ENCODE measurements at regions not wholly inside any gene's neighbourhood (a gene's known extent, or its start where the extent isn't known, plus 50 kb on each side); places are given as distances from the start of the nearest gene placed in this dataset.

DNA sequence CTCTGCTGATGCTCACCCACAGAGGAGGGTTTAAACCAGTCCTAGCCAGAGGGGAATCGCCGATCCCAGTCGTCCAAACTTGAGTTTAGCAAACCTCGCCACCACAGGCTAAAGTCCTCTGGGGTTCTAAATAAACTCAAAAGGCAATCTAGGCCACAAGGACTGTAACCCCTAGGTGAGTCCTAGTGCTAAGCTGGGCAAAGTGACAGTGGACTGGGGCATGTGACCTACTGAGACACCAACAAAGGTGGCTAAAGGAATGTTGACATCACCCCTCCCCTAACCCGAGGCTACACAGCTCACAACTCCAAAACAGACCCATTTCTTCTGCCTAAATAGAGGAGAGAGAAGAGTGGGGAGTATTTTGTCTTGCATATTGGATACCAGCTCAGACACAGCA lies 142.8 kb upstream of the PRDX4 start:
- no peaks in the 10 kb centered on the region for H3K27me3 ChIP-seq (ENCODE audit: control insufficient read depth, low read length)
- H3F3A ChIP-seq (ENCODE audit: control insufficient read depth, insufficient read depth) = no peaks in the 10 kb centered on the region

DNA sequence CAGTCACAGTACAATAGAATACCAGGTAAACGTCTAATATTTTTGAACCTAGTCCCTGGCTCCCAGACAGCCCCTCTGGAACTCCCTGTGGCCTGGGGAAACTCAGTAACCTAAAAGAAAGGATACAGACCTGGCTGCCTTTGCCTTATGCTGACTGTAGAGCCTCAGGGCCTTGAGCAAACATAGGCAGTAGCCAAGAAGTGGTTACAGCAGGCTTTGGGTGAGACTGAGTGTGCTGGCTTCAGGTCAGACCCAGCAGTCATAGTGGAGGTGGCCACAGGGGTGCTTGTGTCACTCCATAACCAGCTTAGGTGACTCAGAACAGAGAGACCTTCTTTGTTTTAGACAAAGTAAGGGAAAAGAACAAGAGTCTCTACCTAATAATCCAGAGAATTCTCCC lies 141.8 kb upstream of the PRDX4 start:
- Histone ChIP-seq H3K4me3 (ENCODE audit: low read length) (no peak overlapping the region), H3K27me3 (ENCODE audit: control insufficient read depth, low read length) (no peaks in the 10 kb centered on the region), H3K27ac (ENCODE audit: low read depth, low read length) (no peak overlapping the region), H3K9me2 (replicated peaks; ENCODE audit: control insufficient read depth, low read length) (no peaks in the 10 kb centered on the region), H3K9me3 (ENCODE audit: control insufficient read depth, insufficient read depth, low read length) (no peaks in the 10 kb centered on the region), H3K4me2 (ENCODE audit: low read length) (no peak overlapping the region), H4K20me1 (ENCODE audit: control insufficient read depth, insufficient read depth, low read depth, low read length) (no peaks in the 10 kb centered on the region), H3F3A (ENCODE audit: control insufficient read depth, insufficient read depth) (no peaks in the 10 kb centered on the region), H3K36me3 (ENCODE audit: control insufficient read depth, low read length) (no peaks in the 10 kb centered on the region), H3K79me2 (ENCODE audit: control insufficient read depth, low read length) (no peaks in the 10 kb centered on the region), H3K4me1 (ENCODE audit: control insufficient read depth, low read length) (no peaks in the 10 kb centered on the region)
- TF ChIP-seq EZH2phosphoT487 (IDR thresholded peaks at IDR 0.05; ENCODE audit: borderline replicate concordance, low read length) (no peak), CTCF (IDR thresholded peaks at IDR 0.05; ENCODE audit: low read depth, low read length, poor library complexity, severe bottlenecking) (no peak)

More for the DNA sequence above, 142.8 kb upstream of the PRDX4 start:
- no peaks in the 10 kb centered on the region for H3K4me1 ChIP-seq (ENCODE audit: control insufficient read depth, low read length)
- TF ChIP-seq EZH2phosphoT487 (IDR thresholded peaks at IDR 0.05; ENCODE audit: borderline replicate concordance, low read length) = no peak
- no peak for TF ChIP-seq CTCF (IDR thresholded peaks at IDR 0.05; ENCODE audit: low read depth, low read length, poor library complexity, severe bottlenecking)
- no peaks in the 10 kb centered on the region for H3K79me2 ChIP-seq (ENCODE audit: control insufficient read depth, low read length)
- H3K36me3 ChIP-seq (ENCODE audit: control insufficient read depth, low read length) = no peaks in the 10 kb centered on the region
- no peak overlapping the region for H3K4me3 ChIP-seq (ENCODE audit: low read length)
- no peak overlapping the region for H3K4me2 ChIP-seq (ENCODE audit: low read length)
- no peaks in the 10 kb centered on the region for H4K20me1 ChIP-seq (ENCODE audit: control insufficient read depth, insufficient read depth, low read depth, low read length)
- H3K27ac ChIP-seq (ENCODE audit: low read depth, low read length) = no peak overlapping the region
- H3K9me2 ChIP-seq (replicated peaks; ENCODE audit: control insufficient read depth, low read length) = no peaks in the 10 kb centered on the region
- H3K9me3 ChIP-seq (ENCODE audit: control insufficient read depth, insufficient read depth, low read length) = no peaks in the 10 kb centered on the region

DNA sequence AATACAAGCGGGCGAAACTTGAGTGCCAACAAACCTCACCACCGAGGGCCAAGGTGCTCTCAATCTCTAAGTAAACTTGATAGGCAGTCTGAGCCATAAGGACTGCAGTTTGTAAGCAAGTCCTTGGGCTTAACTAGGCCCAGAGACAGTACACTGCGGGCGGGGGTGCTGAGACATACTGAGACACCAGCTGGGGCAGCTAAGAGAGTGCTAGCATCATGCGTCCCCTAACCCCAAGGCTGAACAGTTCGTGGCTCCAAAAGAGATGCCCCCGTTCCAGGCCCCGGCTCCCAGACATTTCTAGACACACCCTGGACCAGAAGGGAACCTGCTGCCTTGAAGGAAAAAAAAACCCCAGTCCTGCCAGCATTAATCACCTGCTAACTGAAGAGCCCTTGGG lies 126.8 kb upstream of the PRDX4 start:
- Histone ChIP-seq H3K27ac (ENCODE audit: low read depth, low read length) (no peak overlapping the region), H3K36me3 (ENCODE audit: control insufficient read depth, low read length) (no peaks in the 10 kb centered on the region), H4K20me1 (ENCODE audit: control insufficient read depth, insufficient read depth, low read depth, low read length) (no peaks in the 10 kb centered on the region), H3K27me3 (ENCODE audit: control insufficient read depth, low read length) (no peaks in the 10 kb centered on the region), H3K4me3 (ENCODE audit: low read length) (no peak overlapping the region), H3K4me1 (ENCODE audit: control insufficient read depth, low read length) (no peaks in the 10 kb centered on the region), H3F3A (ENCODE audit: control insufficient read depth, insufficient read depth) (no peaks in the 10 kb centered on the region), H3K79me2 (ENCODE audit: control insufficient read depth, low read length) (no peaks in the 10 kb centered on the region), H3K4me2 (ENCODE audit: low read length) (no peak overlapping the region), H3K9me2 (replicated peaks; ENCODE audit: control insufficient read depth, low read length) (no peaks in the 10 kb centered on the region), H3K9me3 (ENCODE audit: control insufficient read depth, insufficient read depth, low read length) (no peaks in the 10 kb centered on the region)
- TF ChIP-seq CTCF (IDR thresholded peaks at IDR 0.05; ENCODE audit: low read depth, low read length, poor library complexity, severe bottlenecking) (no peak), EZH2phosphoT487 (IDR thresholded peaks at IDR 0.05; ENCODE audit: borderline replicate concordance, low read length) (no peak)

GRCh38 chrX:23548164-23548563 lies 119.1 kb upstream of the PRDX4 start:
- no peaks in the 10 kb centered on the region for H3K79me2 ChIP-seq (ENCODE audit: control insufficient read depth, low read length)
- H3K4me3 ChIP-seq (ENCODE audit: low read length) = no peak overlapping the region
- no peak overlapping the region for H3K27ac ChIP-seq (ENCODE audit: low read depth, low read length)
- no peaks in the 10 kb centered on the region for H3K9me2 ChIP-seq (replicated peaks; ENCODE audit: control insufficient read depth, low read length)
- H3K9me3 ChIP-seq (ENCODE audit: control insufficient read depth, insufficient read depth, low read length) = no peaks in the 10 kb centered on the region
- H4K20me1 ChIP-seq (ENCODE audit: control insufficient read depth, insufficient read depth, low read depth, low read length) = no peaks in the 10 kb centered on the region
- H3K27me3 ChIP-seq (ENCODE audit: control insufficient read depth, low read length) = no peaks in the 10 kb centered on the region
- H3K4me1 ChIP-seq (ENCODE audit: control insufficient read depth, low read length) = no peaks in the 10 kb centered on the region
- H3K4me2 ChIP-seq (ENCODE audit: low read length) = no peak overlapping the region
- H3F3A ChIP-seq (ENCODE audit: control insufficient read depth, insufficient read depth) = no peaks in the 10 kb centered on the region
- no peaks in the 10 kb centered on the region for H3K36me3 ChIP-seq (ENCODE audit: control insufficient read depth, low read length)
- TF ChIP-seq EZH2phosphoT487 (IDR thresholded peaks at IDR 0.05; ENCODE audit: borderline replicate concordance, low read length) (no peak), CTCF (IDR thresholded peaks at IDR 0.05; ENCODE audit: low read depth, low read length, poor library complexity, severe bottlenecking) (no peak)
